GM18508 (cell line): ENCODE measurements at regions not wholly inside any gene's neighbourhood (a gene's known extent, or its start where the extent isn't known, plus 50 kb on each side); places are given as distances from the start of the nearest gene placed in this dataset.

Source experiments
- ATAC-seq: cut with Tn5 transposase; IDR thresholded peaks from one replicate; pipeline ENCODE4 v1.9.1; 2021; ENCODE audit warnings: moderate number of reproducible peaks; ENCODE audit not compliant: insufficient read depth, unreplicated experiment

- ATAC-seq = no peak
These were observed 94.7 kb downstream of the DIRAS2 start for GRCh38 chr9:90547896-90548295.

- ATAC-seq = no peak
These were observed 90.3 kb downstream of the DIRAS2 start for GRCh38 chr9:90552317-90552716.

- no peak for ATAC-seq
These were observed 87.1 kb downstream of the DIRAS2 start for GRCh38 chr9:90555351-90556057.

GRCh38 chr9:90556897-90557675 lies 85.5 kb downstream of the DIRAS2 start:
- no peak for ATAC-seq

- ATAC-seq = no peak
These were observed 83.2 kb downstream of the DIRAS2 start for GRCh38 chr9:90559075-90560073.
